ENCODE measurements at regions not wholly inside any gene's neighbourhood (a gene's known extent, or its start where the extent isn't known, plus 50 kb on each side); places are given as distances from the start of the nearest gene placed in this dataset.
"Not testable (repeated sequence)": the region's sequence is repeated elsewhere in the genome, so short reads cannot be mapped to it uniquely, and the experiment has no call there.

- no peak for DNase-seq (ENCODE audit: low read depth)
Observed at GRCh38 chr6:6946206-6947155, 161.3 kb upstream of the RREB1 start.

GRCh38 chr6:6950373-6951145, 157.2 kb upstream of the RREB1 start:
- DNase-seq (ENCODE audit: low read depth) = no peak

- DNase-seq (ENCODE audit: low read depth) = no peak
Observed at GRCh38 chr6:6951355-6951754, 156.4 kb upstream of the RREB1 start.

GRCh38 chr6:6952484-6952883, 155.3 kb upstream of the RREB1 start:
- DNase-seq (ENCODE audit: low read depth) = no peak

GRCh38 chr6:6952927-6953326, 154.8 kb upstream of the RREB1 start:
- not testable (repeated sequence) for DNase-seq (ENCODE audit: low read depth)

- DNase-seq (ENCODE audit: low read depth) = no peak
Observed at GRCh38 chr6:6960571-6961251, 147.1 kb upstream of the RREB1 start.

GRCh38 chr6:6962086-6962485, 145.7 kb upstream of the RREB1 start:
- no peak for DNase-seq (ENCODE audit: low read depth)

GRCh38 chr6:6962699-6963098, 145.1 kb upstream of the RREB1 start:
- no peak for DNase-seq (ENCODE audit: low read depth)

GRCh38 chr6:6963390-6963789, 144.4 kb upstream of the RREB1 start:
- DNase-seq (ENCODE audit: low read depth) = not testable (repeated sequence)

GRCh38 chr6:6964675-6965074, 143.1 kb upstream of the RREB1 start:
- DNase-seq (ENCODE audit: low read depth) = no peak

- no peak for DNase-seq (ENCODE audit: low read depth)
Observed at GRCh38 chr6:6966127-6966526, 141.6 kb upstream of the RREB1 start.

- no peak for DNase-seq (ENCODE audit: low read depth)
Observed at GRCh38 chr6:6966569-6966968, 141.2 kb upstream of the RREB1 start.

- no peak for DNase-seq (ENCODE audit: low read depth)
Observed at GRCh38 chr6:6968357-6968730, 139.4 kb upstream of the RREB1 start.

- DNase-seq (ENCODE audit: low read depth) = no peak
Observed at GRCh38 chr6:6968731-6969552, 138.8 kb upstream of the RREB1 start.

GRCh38 chr6:6969761-6970223, 138.0 kb upstream of the RREB1 start:
- DNase-seq (ENCODE audit: low read depth) = no peak

GRCh38 chr6:6970851-6971250, 136.9 kb upstream of the RREB1 start:
- DNase-seq (ENCODE audit: low read depth) = no peak

GRCh38 chr6:6971369-6971768, 136.4 kb upstream of the RREB1 start:
- no peak for DNase-seq (ENCODE audit: low read depth)

- no peak for DNase-seq (ENCODE audit: low read depth)
Observed at GRCh38 chr6:6972456-6972855, 135.3 kb upstream of the RREB1 start.

GRCh38 chr6:6973721-6974120, 134.0 kb upstream of the RREB1 start:
- no peak for DNase-seq (ENCODE audit: low read depth)

GRCh38 chr6:6975459-6976111, 132.2 kb upstream of the RREB1 start:
- no peak for DNase-seq (ENCODE audit: low read depth)

- no peak for DNase-seq (ENCODE audit: low read depth)
Observed at GRCh38 chr6:6976193-6976592, 131.6 kb upstream of the RREB1 start.

All from stimulated activated CD8-positive, alpha-beta memory T cell treated with anti-CD3 and anti-CD28 coated beads, Interleukin-15, amount 100 ng/mL, for 24 hours (primary cell).